GM12891 (cell line): ENCODE measurements at regions not wholly inside any gene's neighbourhood (a gene's known extent, or its start where the extent isn't known, plus 50 kb on each side); places are given as distances from the start of the nearest gene placed in this dataset.

Experiments
- DNase-seq: peaks from one replicate; pipeline ENCODE4 v3.0.0; 2011; ENCODE audit warnings: low spot score; ENCODE audit not compliant: insufficient read length
- FAIRE-seq: peaks from 2 replicates; lab custom pipeline; 2011; peaks lifted over from hg19 to GRCh38; lab: Jason Lieb, UNC
- PAX5 ChIP-seq: IDR thresholded peaks from 2 replicates; pipeline ENCODE4 v1.6.1; 2011; ENCODE audit warnings: low read length, moderate library complexity, mild to moderate bottlenecking; ENCODE audit not compliant: insufficient read depth, severe bottlenecking
- POLR2A ChIP-seq: IDR thresholded peaks from 2 replicates; pipeline ENCODE4 v1.6.1; 2011; ENCODE audit warnings: low read depth, low read length, control low read depth
- POLR2AphosphoS5 ChIP-seq: IDR thresholded peaks from 2 replicates; pipeline ENCODE4 v1.6.1; 2011; ENCODE audit warnings: low read depth, low read length, control low read depth
- POU2F2 ChIP-seq: IDR thresholded peaks from 2 replicates; pipeline ENCODE4 v1.6.1; 2011; ENCODE audit warnings: low read depth, mild to moderate bottlenecking, control low read depth, low read length, moderate library complexity
- SPI1 ChIP-seq: IDR thresholded peaks from 2 replicates; pipeline ENCODE4 v1.6.1; 2011; ENCODE audit warnings: low read depth, low read length, control low read depth
- TAF1 ChIP-seq: IDR thresholded peaks from 2 replicates; pipeline ENCODE4 v1.6.1; 2011; ENCODE audit warnings: low read depth, low read length, control low read depth

- TF ChIP-seq POLR2A (no peak), TAF1 (no peak), POLR2AphosphoS5 (no peak), PAX5 (no peak)
- DNase-seq: no peak
- FAIRE-seq: no peak
Observed at GRCh38 chr6:103154779-103155572, 1704.7 kb downstream of the HACE1 start.

- DNase-seq: no peak
- no peak for FAIRE-seq
- TF ChIP-seq POLR2AphosphoS5 (no peak), PAX5 (no peak), POLR2A (no peak), POU2F2 (no peak), SPI1 (no peak), TAF1 (no peak)
Observed at GRCh38 chr6:103153016-103153415, 1706.7 kb downstream of the HACE1 start.

GRCh38 chr6:103142902-103143301, 1716.8 kb downstream of the HACE1 start:
- TF ChIP-seq SPI1 (no peak), TAF1 (no peak), POLR2A (no peak), POU2F2 (no peak), POLR2AphosphoS5 (no peak), PAX5 (no peak)
- DNase-seq (no peak), FAIRE-seq (no peak)

GRCh38 chr6:103140308-103141027, 1719.3 kb downstream of the HACE1 start:
- FAIRE-seq (no peak), DNase-seq (no peak)
- TF ChIP-seq PAX5: no peak
- no peak for TF ChIP-seq SPI1
- TF ChIP-seq TAF1: no peak
- no peak for TF ChIP-seq POLR2A
- TF ChIP-seq POU2F2: no peak
- TF ChIP-seq POLR2AphosphoS5: no peak

GRCh38 chr6:103139377-103139776, 1720.3 kb downstream of the HACE1 start:
- FAIRE-seq (no peak), DNase-seq (no peak)
- TF ChIP-seq POU2F2: no peak
- TF ChIP-seq POLR2AphosphoS5: no peak
- no peak for TF ChIP-seq POLR2A
- TF ChIP-seq SPI1: no peak
- no peak for TF ChIP-seq TAF1
- no peak for TF ChIP-seq PAX5

- FAIRE-seq (no peak), DNase-seq (no peak)
- TF ChIP-seq PAX5: no peak
- TF ChIP-seq SPI1: no peak
- TF ChIP-seq POU2F2: no peak
- TF ChIP-seq POLR2AphosphoS5: no peak
- TF ChIP-seq TAF1: no peak
Observed at GRCh38 chr6:103124471-103124870, 1731.0 kb downstream of the GRIK2 start.

GRCh38 chr6:103122766-103123601, 1729.5 kb downstream of the GRIK2 start:
- peak; percentile 50 for FAIRE-seq
- DNase-seq: peak; percentile 2
- TF ChIP-seq TAF1 (no peak), POLR2AphosphoS5 (no peak), POU2F2 (no peak), POLR2A (no peak), PAX5 (no peak), SPI1 (no peak)

- no peak for TF ChIP-seq TAF1
- no peak for TF ChIP-seq POLR2A
- no peak for TF ChIP-seq POU2F2
- TF ChIP-seq SPI1: no peak
- no peak for TF ChIP-seq PAX5
- no peak for TF ChIP-seq POLR2AphosphoS5
- FAIRE-seq: no peak
- DNase-seq: no peak
Observed at GRCh38 chr6:103119056-103119455, 1725.5 kb downstream of the GRIK2 start.

- DNase-seq (no peak), FAIRE-seq (no peak)
- no peak for TF ChIP-seq POU2F2
- TF ChIP-seq POLR2A: no peak
- no peak for TF ChIP-seq TAF1
- TF ChIP-seq PAX5: no peak
- no peak for TF ChIP-seq POLR2AphosphoS5
Observed at GRCh38 chr6:103114582-103114981, 1721.1 kb downstream of the GRIK2 start.
